Endodermal cell (in vitro differentiated cells): ENCODE measurements at regions not wholly inside any gene's neighbourhood (a gene's known extent, or its start where the extent isn't known, plus 50 kb on each side); places are given as distances from the start of the nearest gene placed in this dataset.

Experiments
- DNase-seq: peaks from one replicate; pipeline ENCODE4 v3.0.0-alpha.2; 2017
- H3K27ac ChIP-seq: 2 replicates; pipeline ENCODE4 v1.5.1; 2013; ENCODE audit warnings: mild to moderate bottlenecking, low read depth, low read length, moderate library complexity
- H3K27me3 ChIP-seq: 2 replicates; pipeline ENCODE4 v1.6.1; 2013; ENCODE audit warnings: mild to moderate bottlenecking, low read length, moderate library complexity; ENCODE audit not compliant: insufficient read depth, control insufficient read depth, poor library complexity, severe bottlenecking
- H3K36me3 ChIP-seq: 2 replicates; pipeline ENCODE4 v1.7.0; 2013; ENCODE audit warnings: mild to moderate bottlenecking, low read length, moderate library complexity; ENCODE audit not compliant: control insufficient read depth, insufficient read depth
- H3K4me1 ChIP-seq: one replicate; pipeline ENCODE4 v1.7.0; 2013; ENCODE audit warnings: low read length; ENCODE audit not compliant: control insufficient read depth, insufficient read depth
- H3K4me3 ChIP-seq: 2 replicates; pipeline ENCODE4 v1.5.1; 2013; ENCODE audit warnings: mild to moderate bottlenecking, low read length, moderate library complexity
- H3K9ac ChIP-seq: 2 replicates; pipeline ENCODE4 v1.6.1; 2013; ENCODE audit warnings: mild to moderate bottlenecking, low read length, moderate library complexity; ENCODE audit not compliant: poor library complexity, severe bottlenecking; ENCODE audit errors: extremely low read depth
- H3K9me3 ChIP-seq: 2 replicates; pipeline ENCODE4 v1.6.1; 2013; ENCODE audit warnings: mild to moderate bottlenecking, low read length, moderate library complexity; ENCODE audit not compliant: control insufficient read depth
- H3K27ac Mint-ChIP-seq: 2 replicates; pipeline ENCODE4 v1.8.0; 2020; ENCODE audit warnings: mixed read lengths
- H3K27me3 Mint-ChIP-seq: 2 replicates; pipeline ENCODE4 v1.8.0; 2021; ENCODE audit warnings: mild to moderate bottlenecking, mixed read lengths; ENCODE audit not compliant: insufficient read depth
- H3K36me3 Mint-ChIP-seq: 2 replicates; pipeline ENCODE4 v1.8.0; 2020; ENCODE audit warnings: low read depth, mixed read lengths
- H3K4me1 Mint-ChIP-seq: 2 replicates; pipeline ENCODE4 v1.8.0; 2020; ENCODE audit warnings: mixed read lengths
- H3K4me3 Mint-ChIP-seq: 2 replicates; pipeline ENCODE4 v1.8.0; 2020; ENCODE audit warnings: mild to moderate bottlenecking, moderate library complexity, mixed read lengths
- H3K9me3 Mint-ChIP-seq: 2 replicates; pipeline ENCODE4 v1.8.0; 2020; ENCODE audit warnings: mild to moderate bottlenecking, mixed read lengths
- CTCF ChIP-seq: fragments of 200-600 bp; sonication (generic); conservative IDR thresholded peaks from 2 replicates; pipeline ENCODE4 v1.5.0; 2021; ENCODE audit warnings: antibody characterized with exemption, mild to moderate bottlenecking
- WGBS, 2 experiments: methylation state at CpG; one replicate each; pipeline versions ENCODE4 v1.1.5 to v1.1.7; 2013; ENCODE audit warnings: missing lambda C conversion rate in 2 of 2, mixed read lengths in 1 of 2; ENCODE audit not compliant: insufficient coverage in 1 of 2, insufficient read length in 1 of 2; 5-methylcytosine and 5-hydroxymethylcytosine counted together

GRCh38 chr13:85537601-85538000 lies 261.6 kb downstream of the SLITRK6 start:
- Mint-ChIP-seq H3K9me3 (no peaks in the 10 kb centered on the region), H3K27ac (no peak overlapping the region), H3K4me1 (no peaks in the 10 kb centered on the region), H3K4me3 (no peak overlapping the region), H3K36me3 (no peaks in the 10 kb centered on the region), H3K27me3 (no peaks in the 10 kb centered on the region)
- 86% methylated on average over 2 of the region's 2 CpGs; no CpG with 5 or more reads in 1 of the 2 experiments for whole genome bisulfite sequencing, 2 experiments
- no peak for DNase-seq
- H3K9me3 ChIP-seq = no peaks in the 10 kb centered on the region
- no peaks in the 10 kb centered on the region for H3K27me3 ChIP-seq
- no peak overlapping the region for H3K4me3 ChIP-seq
- H3K36me3 ChIP-seq = no peaks in the 10 kb centered on the region
- H3K27ac ChIP-seq = no peak overlapping the region
- no peaks in the 10 kb centered on the region for H3K4me1 ChIP-seq
- TF ChIP-seq CTCF = no peak
- H3K9ac ChIP-seq = no peak overlapping the region

GRCh38 chr13:85536706-85537105 lies 262.5 kb downstream of the SLITRK6 start:
- H3K36me3 ChIP-seq = no peaks in the 10 kb centered on the region
- Mint-ChIP-seq H3K36me3 (no peaks in the 10 kb centered on the region), H3K27me3 (no peaks in the 10 kb centered on the region), H3K4me3 (no peak overlapping the region), H3K4me1 (no peaks in the 10 kb centered on the region), H3K27ac (no peak overlapping the region), H3K9me3 (no peaks in the 10 kb centered on the region)
- no peak overlapping the region for H3K27ac ChIP-seq
- no peaks in the 10 kb centered on the region for H3K4me1 ChIP-seq
- 100% methylated on average over 1 of the region's 1 CpG for WGBS, 2 experiments
- H3K27me3 ChIP-seq = no peaks in the 10 kb centered on the region
- TF ChIP-seq CTCF = no peak
- H3K4me3 ChIP-seq = no peak overlapping the region
- DNase-seq = no peak
- no peaks in the 10 kb centered on the region for H3K9me3 ChIP-seq
- no peak overlapping the region for H3K9ac ChIP-seq

- no peaks in the 10 kb centered on the region for H3K9me3 Mint-ChIP-seq
- H3K27me3 Mint-ChIP-seq = no peaks in the 10 kb centered on the region
- no peaks in the 10 kb centered on the region for H3K4me1 Mint-ChIP-seq
- Histone ChIP-seq H3K27ac (no peak overlapping the region), H3K27me3 (no peaks in the 10 kb centered on the region), H3K36me3 (no peaks in the 10 kb centered on the region), H3K4me1 (no peaks in the 10 kb centered on the region), H3K9ac (no peak overlapping the region), H3K9me3 (no peaks in the 10 kb centered on the region), H3K4me3 (no peak overlapping the region)
- H3K27ac Mint-ChIP-seq = no peak overlapping the region
- WGBS, 2 experiments = 98 to 100% methylated on average over 2 to 3 of the region's 4 CpGs
- H3K36me3 Mint-ChIP-seq = no peaks in the 10 kb centered on the region
- no peak for TF ChIP-seq CTCF
- no peak overlapping the region for H3K4me3 Mint-ChIP-seq
- no peak for DNase-seq
Observed at GRCh38 chr13:85535316-85536084, 263.7 kb downstream of the SLITRK6 start.
